GM12892 (cell line): ENCODE measurements at regions not wholly inside any gene's neighbourhood (a gene's known extent, or its start where the extent isn't known, plus 50 kb on each side); places are given as distances from the start of the nearest gene placed in this dataset.

Experiments
- POLR2A ChIP-seq: IDR thresholded peaks from 2 replicates; pipeline ENCODE4 v1.6.1; 2011; ENCODE audit warnings: low read depth, low read length, control low read depth
- POLR2AphosphoS5 ChIP-seq: IDR thresholded peaks from 2 replicates; pipeline ENCODE4 v1.6.1; 2011; ENCODE audit warnings: low read depth, low read length, control low read depth
- TAF1 ChIP-seq: IDR thresholded peaks from 2 replicates; pipeline ENCODE4 v1.6.1; 2011; ENCODE audit warnings: low read depth, mild to moderate bottlenecking, control low read depth, low read length, borderline replicate concordance

DNA sequence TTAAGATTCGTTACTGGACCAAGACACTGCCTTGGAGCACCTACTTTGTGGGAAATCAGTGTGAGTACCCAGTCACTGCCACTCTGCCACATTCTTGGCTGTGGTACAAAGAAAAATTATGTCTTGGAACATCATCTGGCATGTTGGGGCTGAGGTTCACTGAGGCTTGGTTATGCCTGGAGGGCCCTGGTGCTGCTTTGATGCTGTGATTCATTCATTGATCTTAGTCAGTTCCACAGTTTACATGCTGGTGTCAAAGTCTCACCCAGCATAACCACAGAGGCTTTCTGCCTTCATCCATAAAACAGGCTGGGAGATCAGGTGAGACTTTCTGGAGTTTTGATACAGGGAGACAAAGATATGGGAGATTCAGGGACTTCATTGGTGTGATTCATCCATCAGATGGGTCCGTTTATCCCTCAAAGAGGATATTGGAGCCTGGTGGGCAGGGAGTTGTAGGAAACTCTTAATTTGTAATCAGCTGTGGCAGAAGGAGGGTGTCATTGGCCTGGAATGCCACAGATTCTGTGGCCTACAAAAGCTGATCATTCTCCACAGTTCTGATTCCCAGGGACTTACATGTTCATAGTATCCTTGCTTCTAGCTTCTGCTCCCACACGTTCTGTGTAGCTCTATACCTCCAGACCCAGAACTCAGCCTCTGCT lies 322.5 kb downstream of the PMP22 start:
- TF ChIP-seq POLR2A (no peak), TAF1 (no peak), POLR2AphosphoS5 (no peak)
